Fibroblast of pulmonary artery (primary cell): ENCODE measurements at regions not wholly inside any gene's neighbourhood (a gene's known extent, or its start where the extent isn't known, plus 50 kb on each side); places are given as distances from the start of the nearest gene placed in this dataset.
"Not testable (repeated sequence)": the region's sequence is repeated elsewhere in the genome, so short reads cannot be mapped to it uniquely, and the experiment has no call there.

ENCODE experiments used
- DNase-seq: peaks from one replicate; pipeline ENCODE4 v3.0.0-alpha.2; 2010; ENCODE audit warnings: low read depth
- H3K4me3 ChIP-seq: replicated peaks from 2 replicates; pipeline ENCODE4 v1.5.1; 2011; ENCODE audit warnings: low read depth, mild to moderate bottlenecking, control low read depth, low read length, moderate library complexity
- CTCF ChIP-seq: IDR thresholded peaks from 2 replicates; pipeline ENCODE4 v1.5.1; 2011; ENCODE audit warnings: mild to moderate bottlenecking, control low read depth, low read length, inconsistent platforms; ENCODE audit errors: missing control alignments

- no peak for DNase-seq
- no peak overlapping the region for H3K4me3 ChIP-seq
- no peak for TF ChIP-seq CTCF
Observed at GRCh38 chr22:49699476-49699875, 128.2 kb downstream of the BRD1 start.

- DNase-seq, H3K4me3 ChIP-seq: not testable (repeated sequence)
Observed at GRCh38 chr22:49698616-49699015, 129.1 kb downstream of the BRD1 start.

- no peak overlapping the region for H3K4me3 ChIP-seq
- no peak for DNase-seq
- no peak for TF ChIP-seq CTCF
Observed at GRCh38 chr22:49697047-49697446, 130.6 kb downstream of the BRD1 start.

DNA sequence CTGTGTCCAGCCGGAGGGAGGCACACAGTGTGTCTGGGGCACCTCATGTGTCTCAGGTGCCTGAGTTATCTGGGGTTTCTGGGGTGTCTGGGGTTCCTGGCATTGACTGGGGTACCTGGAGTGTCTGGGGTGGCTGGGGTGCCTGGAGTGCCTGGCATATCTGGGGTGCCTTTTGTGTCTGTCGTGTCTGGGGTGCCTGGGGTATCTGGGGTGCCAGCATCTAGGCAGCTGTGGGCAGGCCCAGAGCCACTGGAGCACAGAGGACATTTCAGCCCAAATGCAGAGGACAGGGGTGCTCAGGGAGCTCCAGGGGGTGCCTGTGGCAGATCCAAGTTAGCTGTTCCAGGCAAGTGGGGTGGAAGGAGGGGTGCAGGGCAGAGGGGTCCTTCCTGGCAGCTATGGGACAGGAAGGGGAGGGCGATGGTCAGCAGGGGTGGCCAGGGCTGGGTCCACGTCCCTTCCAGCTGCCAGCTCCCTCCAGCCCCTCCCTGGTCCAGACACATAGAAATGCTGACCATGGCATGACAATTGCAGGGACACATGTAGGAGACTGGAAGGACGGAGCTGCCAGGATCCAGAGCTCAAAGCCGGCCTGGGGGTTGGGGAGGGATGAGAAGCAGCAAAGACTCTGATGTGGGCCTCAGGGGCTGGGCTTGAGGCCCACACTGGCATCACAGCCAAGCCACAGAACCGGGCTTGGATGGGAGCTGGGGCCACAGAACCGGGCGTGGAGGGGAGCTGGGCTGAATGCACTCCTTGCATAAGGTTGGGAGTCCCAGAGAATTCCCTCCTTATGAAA lies 133.0 kb downstream of the BRD1 start:
- no peak for TF ChIP-seq CTCF
- H3K4me3 ChIP-seq = no peak overlapping the region
- no peak for DNase-seq

DNA sequence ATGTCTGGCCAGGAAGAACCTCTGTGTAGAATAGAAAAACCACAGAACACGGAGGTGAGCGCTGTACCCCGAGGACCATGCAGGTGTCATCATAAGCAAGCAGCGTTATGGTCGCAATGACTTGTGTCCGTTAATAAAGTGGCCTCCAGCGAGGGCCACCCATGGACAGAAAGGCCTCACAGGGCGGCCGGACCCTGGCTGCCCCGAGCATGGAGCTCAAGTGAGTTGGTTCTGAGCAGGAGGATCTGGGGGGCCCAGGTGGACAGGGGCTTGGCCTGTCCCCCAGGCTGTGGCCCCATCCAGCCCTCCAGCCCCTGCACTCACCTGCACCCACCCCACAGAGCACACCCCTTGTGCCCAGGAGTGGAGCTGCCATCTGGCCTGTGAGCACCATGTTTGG lies 133.8 kb downstream of the BRD1 start:
- TF ChIP-seq CTCF = no peak
- no peak overlapping the region for H3K4me3 ChIP-seq
- no peak for DNase-seq

GRCh38 chr22:49693416-49693815 lies 134.3 kb downstream of the BRD1 start:
- no peak overlapping the region for H3K4me3 ChIP-seq
- no peak for DNase-seq
- TF ChIP-seq CTCF = no peak

DNA sequence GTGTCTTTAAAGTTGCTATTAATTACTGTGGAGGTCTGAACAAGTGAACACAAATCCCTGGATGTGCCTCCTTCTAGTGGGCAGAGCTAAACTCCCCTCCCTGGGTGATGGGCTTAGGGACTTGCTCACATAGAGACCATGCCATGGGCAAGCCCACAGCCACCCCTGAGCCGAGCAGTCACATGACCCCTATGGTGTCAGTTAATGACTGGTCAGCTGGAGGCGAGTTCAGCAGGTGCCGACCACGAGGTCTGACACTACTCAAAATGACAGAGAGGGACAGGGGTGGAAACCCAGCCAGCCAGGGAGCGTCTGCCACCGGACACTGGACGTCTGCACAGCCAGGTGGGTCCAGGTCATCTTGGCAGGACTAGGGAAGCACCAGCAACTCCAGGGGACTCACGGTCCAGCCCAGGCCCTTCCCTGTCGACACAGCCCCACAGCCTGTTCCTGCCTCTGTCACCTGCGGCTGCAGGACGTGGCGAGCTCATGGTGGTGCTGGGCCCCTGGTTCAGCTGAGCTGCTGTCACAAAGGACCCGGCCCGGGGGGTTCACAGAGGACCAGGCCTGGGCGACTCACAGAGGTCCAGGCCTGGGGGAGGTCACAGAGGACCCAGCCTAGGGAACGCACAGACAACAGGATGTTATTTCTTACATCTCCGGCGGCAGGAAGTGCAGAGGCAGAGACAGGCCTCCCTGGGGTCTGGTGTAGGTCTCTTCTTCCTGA lies 135.0 kb downstream of the BRD1 start:
- no peak for DNase-seq
- no peak for TF ChIP-seq CTCF
- no peak overlapping the region for H3K4me3 ChIP-seq
